ENCODE measurements at regions not wholly inside any gene's neighbourhood (a gene's known extent, or its start where the extent isn't known, plus 50 kb on each side); places are given as distances from the start of the nearest gene placed in this dataset.

DNA sequence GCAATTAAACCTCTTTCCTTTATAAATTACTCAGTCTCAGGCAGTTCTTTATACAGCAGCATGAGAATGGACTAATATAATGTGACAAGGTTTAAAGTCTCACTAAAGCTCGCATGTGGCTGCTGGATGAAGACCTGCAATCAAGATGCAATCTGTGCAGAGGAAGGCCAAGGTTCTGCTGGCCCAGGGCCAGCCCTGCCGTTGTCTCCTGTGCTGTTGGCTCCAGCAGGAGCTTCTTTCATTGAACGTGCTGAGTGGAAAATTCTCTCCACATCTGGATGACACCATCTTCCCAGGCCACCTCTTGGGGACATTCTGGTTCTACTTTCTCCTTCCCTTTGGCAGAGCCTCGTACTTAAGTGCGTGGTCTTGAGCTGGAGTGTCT is 742.2 kb downstream of the VRK1 start:
- H3K9me3 Mint-ChIP-seq: no peaks in the 10 kb centered on the region
- no peak for DNase-seq
- H3K4me3 Mint-ChIP-seq: no peak overlapping the region
- no peak overlapping the region for H3K27ac Mint-ChIP-seq
- no peaks in the 10 kb centered on the region for H3K36me3 Mint-ChIP-seq (ENCODE audit: low read depth)
- no peaks in the 10 kb centered on the region for H3K27me3 Mint-ChIP-seq
- peaks cover 17% of the 10 kb centered on the region for H3K4me1 Mint-ChIP-seq
- intact Hi-C loops (cut with micrococcal nuclease): no loop called here

DNA sequence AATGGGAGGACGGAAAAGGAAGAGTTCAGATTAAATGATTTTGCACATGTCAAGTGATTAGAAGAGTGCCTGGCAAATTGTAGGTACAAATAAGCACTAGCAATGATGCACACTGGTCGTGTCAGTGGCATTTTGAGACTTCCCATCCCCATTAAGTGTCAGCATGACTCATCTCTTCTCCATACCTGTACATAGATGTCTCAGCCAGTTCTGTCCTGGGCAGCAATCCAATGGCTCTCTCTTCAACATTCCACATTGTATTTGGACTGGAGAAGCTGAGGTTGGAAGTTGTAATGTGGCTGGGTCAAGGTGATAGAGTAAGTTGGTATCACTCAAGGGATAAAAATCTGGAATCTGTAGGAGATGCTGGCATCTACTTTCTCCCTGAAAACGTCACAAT is 742.7 kb downstream of the VRK1 start:
- no peaks in the 10 kb centered on the region for H3K27me3 Mint-ChIP-seq
- H3K4me3 Mint-ChIP-seq: no peak overlapping the region
- DNase-seq: no peak
- H3K27ac Mint-ChIP-seq: no peak overlapping the region
- no peaks in the 10 kb centered on the region for H3K9me3 Mint-ChIP-seq
- peaks cover 17% of the 10 kb centered on the region for H3K4me1 Mint-ChIP-seq
- H3K36me3 Mint-ChIP-seq (ENCODE audit: low read depth): no peaks in the 10 kb centered on the region
- intact Hi-C loops (cut with micrococcal nuclease): no loop called here

DNA sequence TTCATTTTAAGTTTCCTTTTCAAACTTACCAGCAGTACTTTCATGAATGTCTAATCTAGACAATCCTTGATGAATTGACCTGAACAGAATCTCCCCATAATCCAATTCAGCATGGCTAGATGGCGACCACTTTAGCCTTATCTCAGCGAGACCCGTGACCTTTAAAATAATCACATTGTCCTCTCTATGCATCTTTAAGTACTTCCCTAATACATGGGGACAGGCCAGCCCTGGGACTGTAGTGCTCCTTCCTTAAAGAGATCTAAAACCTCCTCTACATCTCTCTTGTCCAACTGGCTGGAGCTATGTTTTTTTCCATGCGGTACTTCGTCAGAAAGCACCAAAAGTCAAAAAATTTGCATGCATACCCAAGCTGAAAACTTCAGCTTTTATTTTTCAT is 746.0 kb downstream of the VRK1 start:
- Mint-ChIP-seq H3K9me3 (no peaks in the 10 kb centered on the region), H3K4me3 (no peak overlapping the region), H3K27ac (no peak overlapping the region), H3K4me1 (peaks cover 17% of the 10 kb centered on the region), H3K36me3 (ENCODE audit: low read depth) (no peaks in the 10 kb centered on the region), H3K27me3 (no peaks in the 10 kb centered on the region)
- intact Hi-C loops (cut with micrococcal nuclease): no loop called here
- DNase-seq: no peak

DNA sequence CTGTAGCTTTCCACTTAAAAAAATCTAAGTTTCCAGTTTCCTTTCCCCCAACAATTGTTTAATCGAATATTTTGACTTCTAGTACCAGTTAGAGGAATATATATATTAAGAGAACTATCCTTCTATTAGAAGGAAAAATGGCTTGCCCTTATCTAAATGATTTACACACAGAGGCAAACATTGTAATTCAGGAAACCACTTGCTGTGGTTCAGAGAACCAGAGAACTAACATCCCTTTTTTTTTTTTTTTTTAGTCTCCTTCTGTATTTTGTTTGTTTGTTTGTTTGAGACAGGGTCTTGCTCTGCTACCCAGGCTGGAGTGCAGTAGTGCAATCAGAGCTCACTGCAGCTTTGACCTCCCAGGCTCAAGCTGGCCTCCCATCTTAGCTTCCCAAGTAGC is 746.6 kb downstream of the VRK1 start:
- Mint-ChIP-seq H3K9me3 (no peaks in the 10 kb centered on the region), H3K4me1 (peaks cover 14% of the 10 kb centered on the region), H3K27ac (no peak overlapping the region), H3K4me3 (peak overlapping the region; percentile 36), H3K27me3 (no peaks in the 10 kb centered on the region), H3K36me3 (ENCODE audit: low read depth) (no peaks in the 10 kb centered on the region)
- intact Hi-C loops (cut with micrococcal nuclease): no loop called here
- DNase-seq: no peak

DNA sequence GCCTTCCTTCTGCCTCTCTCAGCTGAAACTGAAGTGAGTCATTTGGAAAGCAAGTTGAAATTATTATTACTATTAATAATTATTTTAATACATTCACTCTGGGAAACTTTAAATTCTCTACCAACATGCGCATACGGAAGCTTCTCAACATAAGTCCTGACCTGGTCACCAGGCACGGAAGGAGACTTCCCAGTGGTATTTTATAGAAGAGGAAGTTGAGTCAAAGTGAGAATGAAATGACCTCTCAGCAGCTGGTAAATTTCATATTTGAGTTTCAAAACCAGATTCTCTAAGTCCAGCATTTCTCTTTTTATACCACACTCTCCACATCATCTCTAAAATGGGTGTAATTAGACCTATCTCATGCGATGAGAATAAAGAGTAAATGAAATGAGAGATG is 747.4 kb downstream of the VRK1 start:
- Mint-ChIP-seq H3K9me3 (no peaks in the 10 kb centered on the region), H3K4me1 (peaks cover 12% of the 10 kb centered on the region), H3K36me3 (ENCODE audit: low read depth) (no peaks in the 10 kb centered on the region), H3K27me3 (no peaks in the 10 kb centered on the region), H3K27ac (no peak overlapping the region), H3K4me3 (no peak overlapping the region)
- intact Hi-C loops (cut with micrococcal nuclease): no loop called here
- DNase-seq: no peak

DNA sequence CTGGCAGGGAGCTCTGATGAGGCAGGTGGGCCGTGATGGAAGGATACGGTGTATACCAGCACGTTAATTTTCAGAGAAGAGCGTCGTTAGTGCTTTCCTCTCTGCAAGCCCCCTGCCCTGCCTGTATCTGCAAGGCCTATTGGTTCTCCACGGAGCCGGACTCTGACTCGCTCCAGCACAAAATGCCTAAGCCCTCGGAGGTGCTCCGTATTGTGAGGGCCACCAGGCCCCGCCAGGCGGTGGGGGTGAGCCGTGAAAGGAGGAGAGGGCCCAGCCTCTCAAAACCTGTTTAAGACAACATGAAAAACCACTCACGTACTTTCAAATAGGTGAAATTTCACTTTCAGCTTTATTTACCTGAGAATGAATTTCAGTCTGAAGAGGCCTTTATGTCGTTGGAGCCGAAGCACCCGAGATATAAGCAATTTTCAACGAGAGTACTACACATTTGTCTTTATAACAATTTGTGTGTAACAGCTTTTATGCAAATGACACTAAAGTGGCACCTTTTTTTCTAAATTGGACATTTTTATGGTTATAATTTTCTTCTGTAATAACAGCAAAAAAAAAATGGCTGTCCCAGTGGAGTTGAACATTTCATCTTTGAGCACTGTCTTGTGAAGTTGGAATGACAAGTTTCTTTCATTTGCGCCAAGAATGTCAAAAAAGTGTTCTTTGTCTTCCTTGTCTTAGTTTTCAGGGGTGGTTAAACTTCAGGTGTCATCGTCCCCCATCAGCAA is 749.5 kb downstream of the VRK1 start:
- no peak overlapping the region for H3K27ac Mint-ChIP-seq
- no peak overlapping the region for H3K4me3 Mint-ChIP-seq
- DNase-seq: no peak
- intact Hi-C loops (cut with micrococcal nuclease): no loop called here
- H3K4me1 Mint-ChIP-seq: peaks cover 12% of the 10 kb centered on the region
- no peaks in the 10 kb centered on the region for H3K36me3 Mint-ChIP-seq (ENCODE audit: low read depth)
- no peaks in the 10 kb centered on the region for H3K9me3 Mint-ChIP-seq
- no peaks in the 10 kb centered on the region for H3K27me3 Mint-ChIP-seq

DNA sequence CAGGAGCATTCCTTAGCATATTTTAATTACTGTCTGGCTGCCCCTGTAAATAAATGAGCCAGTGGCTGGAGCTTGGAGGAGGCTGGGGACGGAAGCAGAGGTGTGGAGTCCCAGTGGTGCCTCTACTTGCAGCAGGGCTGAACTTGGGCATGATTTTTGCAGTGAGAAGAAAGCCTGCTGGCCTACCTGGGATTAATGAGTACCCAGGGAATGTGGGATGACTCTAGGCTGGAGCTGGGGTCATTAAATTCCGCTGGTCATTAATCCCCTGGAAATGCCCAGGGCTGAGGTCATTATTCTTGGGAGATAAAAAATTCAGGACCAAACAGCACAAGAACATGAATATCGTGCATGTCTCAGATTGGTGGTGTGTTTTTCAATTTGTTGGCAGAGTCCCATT is 753.3 kb downstream of the VRK1 start:
- no peaks in the 10 kb centered on the region for H3K36me3 Mint-ChIP-seq (ENCODE audit: low read depth)
- no peaks in the 10 kb centered on the region for H3K9me3 Mint-ChIP-seq
- H3K27me3 Mint-ChIP-seq: peaks cover 2% of the 10 kb centered on the region
- H3K4me3 Mint-ChIP-seq: no peak overlapping the region
- no peaks in the 10 kb centered on the region for H3K4me1 Mint-ChIP-seq
- DNase-seq: no peak
- intact Hi-C loops (cut with micrococcal nuclease): no loop called here
- H3K27ac Mint-ChIP-seq: no peak overlapping the region

DNA sequence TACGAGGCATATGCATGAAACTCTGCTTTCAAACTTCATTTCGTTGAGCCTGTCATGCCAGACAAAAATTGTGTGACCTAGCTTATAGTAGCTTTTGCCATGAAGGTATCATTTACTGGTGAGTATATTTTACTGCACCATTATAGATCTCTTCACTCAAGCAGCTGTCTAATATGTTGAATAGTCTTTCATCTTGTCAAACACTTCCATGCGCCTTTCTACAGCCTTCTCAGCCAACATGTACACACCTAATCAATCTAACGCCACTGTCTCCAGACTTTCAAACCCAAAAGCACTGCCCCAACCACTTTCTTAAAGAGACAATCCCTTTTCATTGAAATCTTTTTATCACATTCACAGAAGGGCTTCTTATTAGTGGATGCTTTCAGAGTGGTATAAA is 757.4 kb downstream of the VRK1 start:
- intact Hi-C loops (cut with micrococcal nuclease): no loop called here
- Mint-ChIP-seq H3K27me3 (peaks cover 2% of the 10 kb centered on the region), H3K9me3 (peaks cover 8% of the 10 kb centered on the region), H3K4me1 (no peaks in the 10 kb centered on the region), H3K4me3 (no peak overlapping the region), H3K36me3 (ENCODE audit: low read depth) (no peaks in the 10 kb centered on the region), H3K27ac (no peak overlapping the region)
- DNase-seq: no peak

DNA sequence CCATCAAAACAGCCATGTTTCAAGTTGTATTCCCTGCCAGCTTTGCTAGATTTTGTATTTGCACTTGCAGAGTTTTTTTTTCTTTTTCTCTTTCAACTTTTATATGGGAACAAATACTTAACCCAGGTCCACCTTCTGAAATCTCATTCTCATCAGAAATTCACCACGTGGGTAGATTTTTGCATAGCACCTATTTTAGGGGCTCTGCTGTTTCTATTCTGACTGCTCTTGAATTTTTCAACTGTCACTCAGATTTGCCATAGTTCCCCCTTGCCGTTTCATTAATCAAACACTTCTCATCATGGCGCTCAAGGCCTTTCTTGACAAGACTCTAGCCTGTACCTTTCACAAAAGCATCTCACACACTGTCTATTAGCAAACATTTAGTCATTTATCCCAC is 767.2 kb downstream of the VRK1 start:
- Mint-ChIP-seq H3K27me3 (peaks cover 8% of the 10 kb centered on the region), H3K27ac (no peak overlapping the region), H3K4me3 (no peak overlapping the region), H3K4me1 (no peaks in the 10 kb centered on the region), H3K9me3 (peaks cover 18% of the 10 kb centered on the region), H3K36me3 (ENCODE audit: low read depth) (no peaks in the 10 kb centered on the region)
- no peak for DNase-seq
- intact Hi-C loops (cut with micrococcal nuclease): no loop called here

DNA sequence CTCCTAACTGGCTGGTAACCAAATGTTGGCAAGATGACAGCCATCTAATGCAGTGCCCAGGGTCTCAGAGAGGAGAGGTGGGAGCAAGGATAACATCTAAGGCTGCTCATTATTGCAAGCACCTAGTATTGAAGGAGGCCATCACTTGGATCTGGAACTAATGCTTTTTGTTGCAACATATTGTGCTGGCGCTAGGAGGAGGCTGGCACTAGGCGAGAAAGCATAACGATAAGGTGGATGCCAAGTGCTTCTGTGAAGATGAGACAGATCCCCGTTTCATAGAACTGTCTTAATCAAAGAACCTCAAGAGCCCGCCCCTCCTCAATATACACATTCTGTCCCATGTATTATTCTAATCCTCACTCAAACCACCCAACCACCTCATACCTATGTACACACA is 774.0 kb downstream of the VRK1 start:
- H3K27me3 Mint-ChIP-seq: peaks cover 6% of the 10 kb centered on the region
- H3K27ac Mint-ChIP-seq: no peak overlapping the region
- H3K9me3 Mint-ChIP-seq: peaks cover 16% of the 10 kb centered on the region
- DNase-seq: no peak
- no peak overlapping the region for H3K4me3 Mint-ChIP-seq
- intact Hi-C loops (cut with micrococcal nuclease): no loop called here
- peaks cover 2% of the 10 kb centered on the region for H3K4me1 Mint-ChIP-seq
- no peaks in the 10 kb centered on the region for H3K36me3 Mint-ChIP-seq (ENCODE audit: low read depth)

DNA sequence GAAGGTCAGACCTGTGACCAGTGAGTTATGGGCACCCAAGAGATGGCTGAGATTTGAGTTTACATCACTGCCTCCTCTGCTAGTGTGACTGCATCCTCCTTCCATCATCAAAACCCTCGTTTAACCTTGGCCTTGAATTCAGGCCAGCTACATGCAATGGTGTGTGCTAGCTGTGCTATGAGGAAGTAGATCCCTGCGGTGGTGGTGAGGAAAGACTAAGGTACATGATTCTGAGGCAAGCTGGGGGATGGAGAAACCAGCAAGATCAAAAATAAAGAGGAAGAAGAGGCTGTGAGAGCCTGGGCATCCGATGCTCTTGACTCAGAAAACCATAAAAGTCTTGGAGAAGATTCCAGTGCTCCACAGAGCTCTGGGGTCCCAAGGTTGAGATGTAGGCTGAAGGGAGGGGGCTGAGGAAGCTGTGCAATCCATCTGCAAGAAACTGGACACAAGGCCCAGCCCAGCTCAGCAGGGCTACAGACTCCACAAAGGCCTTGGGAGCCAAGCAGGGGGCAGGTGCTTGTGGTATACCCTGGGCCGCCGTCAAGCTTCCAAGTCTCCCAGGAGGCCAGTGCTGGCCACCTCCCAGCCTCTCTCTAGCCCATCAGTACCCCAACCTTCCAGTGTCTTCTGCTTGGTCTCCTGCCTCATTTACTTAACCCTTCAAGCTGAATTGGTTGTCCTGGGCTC is 774.8 kb downstream of the VRK1 start:
- Mint-ChIP-seq H3K4me1 (peaks cover 2% of the 10 kb centered on the region), H3K4me3 (no peak overlapping the region), H3K27ac (no peak overlapping the region), H3K27me3 (peaks cover 6% of the 10 kb centered on the region), H3K9me3 (peaks cover 16% of the 10 kb centered on the region), H3K36me3 (ENCODE audit: low read depth) (no peaks in the 10 kb centered on the region)
- intact Hi-C loops (cut with micrococcal nuclease): no loop called here
- no peak for DNase-seq

DNA sequence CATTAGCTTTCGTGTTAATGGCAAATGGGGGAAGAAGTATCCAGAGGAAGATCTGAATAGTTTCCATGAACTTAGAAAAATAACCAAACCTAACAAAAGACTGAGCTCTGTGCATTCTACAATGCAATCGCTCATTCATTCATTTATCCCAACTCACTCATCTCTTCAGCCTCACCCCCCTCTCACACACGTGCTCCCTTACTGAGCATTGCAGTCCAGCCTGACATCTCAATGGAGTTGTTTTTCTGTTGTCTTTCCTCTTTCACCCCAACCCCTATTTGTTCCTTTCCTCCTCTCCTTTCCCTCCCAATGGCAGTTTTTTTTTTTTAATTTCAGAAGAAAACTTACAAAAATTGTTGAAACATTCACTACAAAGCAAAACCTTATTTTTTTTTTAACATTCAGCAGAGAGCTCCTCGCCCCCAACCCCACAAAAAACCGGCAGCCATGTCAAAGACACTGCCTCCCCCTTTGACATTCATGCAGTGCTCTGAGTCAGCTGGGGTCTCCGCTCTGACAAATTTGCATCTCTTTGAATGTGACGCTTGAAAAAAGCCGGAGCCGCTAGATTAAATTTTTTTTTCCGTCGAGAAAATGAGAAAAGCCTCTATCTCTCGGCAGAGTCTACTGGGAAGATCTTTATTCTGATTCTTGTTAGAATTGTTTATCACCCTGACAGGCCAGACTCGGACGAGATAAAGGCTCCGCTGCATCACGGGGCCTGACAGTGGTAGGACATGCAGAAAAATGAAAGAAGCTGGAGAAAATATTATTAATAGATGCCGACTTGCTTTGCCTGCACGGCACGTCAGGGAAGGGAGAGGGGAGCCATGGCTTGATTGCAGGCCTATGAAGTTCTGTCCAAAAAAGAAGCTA is 775.6 kb downstream of the VRK1 start:
- H3K4me1 Mint-ChIP-seq: peaks cover 2% of the 10 kb centered on the region
- H3K4me3 Mint-ChIP-seq: no peak overlapping the region
- intact Hi-C loops (cut with micrococcal nuclease): no loop called here
- DNase-seq: no peak
- H3K36me3 Mint-ChIP-seq (ENCODE audit: low read depth): no peaks in the 10 kb centered on the region
- H3K27me3 Mint-ChIP-seq: peaks cover 6% of the 10 kb centered on the region
- no peak overlapping the region for H3K27ac Mint-ChIP-seq
- H3K9me3 Mint-ChIP-seq: peaks cover 16% of the 10 kb centered on the region

DNA sequence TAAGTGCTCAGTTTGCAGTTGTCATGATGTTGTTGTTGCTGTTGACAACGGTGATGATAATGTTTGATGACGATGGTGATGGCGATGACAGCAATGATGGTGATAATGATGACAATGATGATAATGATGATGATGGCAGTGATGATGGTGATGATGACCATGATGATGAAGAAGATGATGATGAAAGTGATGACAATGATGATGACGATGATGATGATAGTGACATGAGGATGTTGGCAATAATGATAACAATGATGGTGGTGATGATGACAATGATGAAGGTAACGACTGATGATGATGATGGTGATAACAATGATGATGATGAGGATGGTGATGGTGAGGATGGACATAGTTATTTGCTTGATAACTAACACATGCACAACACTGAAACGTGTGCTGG is 778.5 kb downstream of the VRK1 start:
- Mint-ChIP-seq H3K27me3 (no peaks in the 10 kb centered on the region), H3K9me3 (peaks cover 16% of the 10 kb centered on the region), H3K4me3 (no peak overlapping the region), H3K27ac (no peak overlapping the region), H3K36me3 (ENCODE audit: low read depth) (no peaks in the 10 kb centered on the region), H3K4me1 (peaks cover 2% of the 10 kb centered on the region)
- intact Hi-C loops (cut with micrococcal nuclease): no loop called here
- DNase-seq: no peak

DNA sequence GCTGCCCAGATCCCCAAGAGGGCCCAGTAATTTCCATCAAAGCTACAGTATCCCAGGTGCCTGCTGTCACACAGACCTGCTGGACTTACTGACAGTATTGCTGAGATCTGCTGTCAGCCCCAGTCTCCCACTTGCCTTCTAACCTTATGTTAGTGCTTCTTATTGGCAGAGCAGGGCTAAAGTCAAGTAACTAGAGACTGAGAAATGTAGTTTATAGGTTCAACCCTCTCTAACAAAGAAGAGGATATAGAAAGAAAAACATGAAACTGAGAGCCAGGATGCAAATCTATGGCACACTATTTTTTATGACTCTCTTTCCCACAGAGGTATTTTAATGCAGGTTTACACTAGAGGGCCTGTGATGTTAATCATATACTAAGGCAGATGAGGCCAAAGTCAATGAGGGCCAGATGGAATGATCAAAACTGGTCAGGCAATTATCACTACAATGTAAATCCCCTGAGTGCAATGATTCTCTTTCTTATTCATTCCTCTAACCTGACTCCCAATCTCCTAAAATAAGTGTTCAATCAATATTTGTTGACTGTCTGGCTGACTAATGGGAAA is 781.9 kb downstream of the VRK1 start:
- intact Hi-C loops (cut with micrococcal nuclease): no loop called here
- H3K36me3 Mint-ChIP-seq (ENCODE audit: low read depth): no peaks in the 10 kb centered on the region
- no peak overlapping the region for H3K4me3 Mint-ChIP-seq
- H3K4me1 Mint-ChIP-seq: peaks cover 2% of the 10 kb centered on the region
- no peaks in the 10 kb centered on the region for H3K27me3 Mint-ChIP-seq
- H3K27ac Mint-ChIP-seq: no peak overlapping the region
- peaks cover 14% of the 10 kb centered on the region for H3K9me3 Mint-ChIP-seq
- DNase-seq: no peak

Data from activated CD4-positive, alpha-beta T cell treated with anti-CD3 and anti-CD28 coated beads, Interleukin-2, amount 10 ng/mL, durations not matched to agents 24 days and 14 days (primary cell).